Activated T-cell treated with anti-CD3 and anti-CD28 coated beads, Interleukin-2, amount 50 U/mL, for 72 hours (primary cell): ENCODE measurements at regions not wholly inside any gene's neighbourhood (a gene's known extent, or its start where the extent isn't known, plus 50 kb on each side); places are given as distances from the start of the nearest gene placed in this dataset.
"Not testable (repeated sequence)": the region's sequence is repeated elsewhere in the genome, so short reads cannot be mapped to it uniquely, and the experiment has no call there.

ENCODE experiments used
- ATAC-seq, 2 donors: fragments of 150-1000 bp; cut with Tn5 transposase; replicated peaks in 1 of 2; 2 replicates each; pipeline ENCODE4 v1.10.0; 2021; ENCODE audit warnings: moderate library complexity in 2 of 2, mild to moderate bottlenecking in 1 of 2
- DNase-seq, 2 donors: peaks; one replicate each; pipeline ENCODE4 v3.0.0; 2021 to 2022; ENCODE audit warnings: mixed read lengths in 1 of 2
- H3K27ac Mint-ChIP-seq: one replicate; pipeline ENCODE4 v1.8.0; 2022; ENCODE audit warnings: mild to moderate bottlenecking, moderate library complexity, mixed read lengths
- H3K27me3 Mint-ChIP-seq: one replicate; pipeline ENCODE4 v1.8.0; 2022; ENCODE audit warnings: low read depth, mixed read lengths
- H3K36me3 Mint-ChIP-seq, 2 donors: one replicate each; pipeline ENCODE4 v1.8.0; 2022; ENCODE audit warnings: mixed read lengths in 2 of 2, mild to moderate bottlenecking in 1 of 2; ENCODE audit not compliant: insufficient read depth in 2 of 2
- H3K4me1 Mint-ChIP-seq: one replicate; pipeline ENCODE4 v1.8.0; 2022; ENCODE audit warnings: low read depth, mixed read lengths
- H3K4me3 Mint-ChIP-seq, 2 donors: one replicate each; pipeline ENCODE4 v1.8.0; 2022; ENCODE audit warnings: mild to moderate bottlenecking in 2 of 2, mixed read lengths in 2 of 2, moderate library complexity in 2 of 2
- H3K9me3 Mint-ChIP-seq, 2 donors: one replicate each; pipeline ENCODE4 v1.8.0; 2022; ENCODE audit warnings: mixed read lengths in 2 of 2

DNA sequence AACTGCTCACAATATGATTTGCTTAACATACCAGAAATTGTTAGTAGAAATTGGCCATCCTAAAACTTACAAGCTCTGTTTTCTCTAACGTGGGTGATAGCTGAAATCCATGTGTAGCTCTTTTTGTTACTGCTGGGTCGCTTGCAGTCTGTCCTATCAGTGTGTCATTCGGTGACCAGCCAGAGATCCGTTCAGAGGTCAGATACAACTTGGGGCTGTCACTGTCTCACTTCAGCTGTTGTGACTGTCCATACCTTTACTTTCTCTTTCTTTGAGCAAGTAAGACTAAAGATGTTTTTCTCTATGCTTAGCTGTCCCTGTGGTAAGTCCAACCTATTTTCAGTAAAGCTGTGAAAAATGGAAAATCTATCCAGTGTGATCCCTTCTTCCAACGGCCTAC lies 282.9 kb upstream of the KCNH7 start:
- Mint-ChIP-seq H3K27ac (no peak overlapping the region), H3K27me3 (no peaks in the 10 kb centered on the region), H3K36me3 (no peaks in the 10 kb centered on the region), H3K4me1 (no peaks in the 10 kb centered on the region), H3K9me3 (peaks cover 3 to 4% of the 10 kb centered on the region in 2 donors), H3K4me3 (no peak overlapping the region)
- ATAC-seq (no peak), DNase-seq (no peak)

DNA sequence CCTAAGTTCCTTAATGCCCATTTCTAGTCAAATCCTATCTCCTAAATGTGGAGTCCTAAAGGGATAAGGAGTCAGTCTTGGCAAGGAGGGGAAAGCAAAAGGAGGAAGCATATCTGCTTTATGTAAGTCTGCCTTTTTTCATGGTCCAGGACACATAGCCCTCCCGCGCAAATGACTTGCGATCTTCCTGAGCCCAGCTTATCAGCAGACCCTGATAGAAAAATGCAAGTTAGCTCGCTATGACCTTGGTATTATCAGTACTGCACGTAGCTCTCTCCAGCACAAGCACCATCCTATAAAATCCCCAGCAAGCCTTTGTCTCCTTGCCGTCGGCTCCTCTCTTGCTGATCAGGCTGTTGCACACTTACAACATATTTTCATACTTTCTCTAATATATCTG lies 281.4 kb upstream of the KCNH7 start:
- peaks cover 3 to 4% of the 10 kb centered on the region in 2 donors for H3K9me3 Mint-ChIP-seq
- H3K4me3 Mint-ChIP-seq: no peak overlapping the region
- H3K4me1 Mint-ChIP-seq: no peaks in the 10 kb centered on the region
- DNase-seq (no peak), ATAC-seq (no peak)
- no peaks in the 10 kb centered on the region for H3K36me3 Mint-ChIP-seq
- H3K27me3 Mint-ChIP-seq: no peaks in the 10 kb centered on the region
- H3K27ac Mint-ChIP-seq: no peak overlapping the region

DNA sequence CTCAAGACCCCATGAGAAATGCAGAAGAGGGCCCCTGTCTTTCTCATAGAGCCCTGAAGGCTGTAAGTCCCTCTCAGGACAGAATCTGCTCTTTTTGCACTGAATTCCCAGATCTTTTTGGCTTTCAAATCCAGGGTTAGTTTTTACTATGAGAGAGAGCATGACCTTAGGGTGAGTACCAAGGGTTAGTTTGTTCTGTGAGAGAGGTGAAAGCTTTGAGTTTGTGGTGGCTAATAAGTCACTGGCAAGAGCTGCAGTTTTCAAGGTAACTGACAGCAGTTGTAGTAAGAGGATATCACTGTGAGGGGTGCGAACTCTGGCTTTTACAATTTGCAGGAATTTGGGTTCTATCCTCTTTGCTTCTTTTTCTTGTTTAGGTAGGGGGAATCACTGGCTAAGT lies 248.4 kb upstream of the KCNH7 start:
- H3K27me3 Mint-ChIP-seq: no peaks in the 10 kb centered on the region
- ATAC-seq (no peak), DNase-seq (no peak)
- peaks cover 0 to 1% of the 10 kb centered on the region in 2 donors for H3K36me3 Mint-ChIP-seq
- H3K4me1 Mint-ChIP-seq: no peaks in the 10 kb centered on the region
- no peak overlapping the region for H3K4me3 Mint-ChIP-seq
- peaks cover 5 to 7% of the 10 kb centered on the region in 2 donors for H3K9me3 Mint-ChIP-seq
- no peak overlapping the region for H3K27ac Mint-ChIP-seq

DNA sequence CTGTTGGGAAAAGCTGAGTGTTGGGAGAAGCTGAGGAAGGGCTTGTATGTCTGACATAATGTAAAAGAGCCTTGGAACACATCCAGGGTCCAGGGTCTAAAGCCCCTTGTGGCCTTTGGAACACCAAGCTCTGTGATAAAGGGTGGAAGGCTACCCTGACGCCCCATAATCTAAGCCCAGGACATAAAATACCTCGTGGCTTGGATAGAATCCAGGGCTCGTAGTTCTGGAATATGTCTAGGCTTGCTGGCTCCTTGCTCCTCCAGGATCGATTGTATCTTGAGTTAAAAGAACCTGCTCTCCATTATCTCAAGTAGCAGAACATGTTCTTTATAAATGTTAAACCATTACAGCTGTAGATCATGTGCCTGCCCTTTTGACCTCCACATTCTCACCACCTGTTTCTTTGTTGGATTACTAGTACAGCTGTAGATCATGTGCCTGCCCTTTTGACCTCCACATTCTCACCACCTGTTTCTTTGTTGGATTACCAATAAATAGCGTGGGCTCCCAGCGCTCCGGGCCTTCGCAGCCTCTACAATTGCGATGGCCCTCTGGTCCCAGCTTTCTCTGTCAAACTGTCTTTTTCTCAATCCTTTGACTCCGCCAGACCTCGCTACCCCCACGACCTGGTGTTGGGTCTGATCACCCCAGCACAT lies 246.9 kb upstream of the KCNH7 start:
- H3K4me3 Mint-ChIP-seq, ATAC-seq, H3K9me3 Mint-ChIP-seq, DNase-seq, H3K4me1 Mint-ChIP-seq, H3K27ac Mint-ChIP-seq, H3K36me3 Mint-ChIP-seq, H3K27me3 Mint-ChIP-seq: not testable (repeated sequence)

DNA sequence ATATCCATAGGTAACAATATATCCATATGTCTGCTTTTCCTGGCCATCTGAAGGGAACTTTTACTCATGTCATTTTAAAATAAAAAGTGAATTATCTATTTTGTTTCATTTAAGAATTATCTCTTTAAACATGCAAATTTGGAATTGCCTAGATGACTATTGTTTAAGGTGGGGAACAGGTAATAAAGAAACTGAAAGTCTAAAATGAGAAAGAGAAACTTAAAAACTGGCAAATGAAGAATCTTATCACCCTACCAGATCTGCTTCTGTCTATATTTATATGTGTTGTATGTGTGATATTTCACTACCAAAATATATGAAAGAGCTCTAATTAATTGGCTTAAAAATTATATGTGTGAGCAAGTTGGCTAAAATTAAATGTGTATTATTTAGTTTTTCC lies 243.2 kb upstream of the KCNH7 start:
- Mint-ChIP-seq H3K36me3 (peaks cover 0 to 1% of the 10 kb centered on the region in 2 donors), H3K27ac (no peak overlapping the region), H3K9me3 (peaks cover 7 to 11% of the 10 kb centered on the region in 2 donors), H3K4me3 (no peak overlapping the region), H3K4me1 (no peaks in the 10 kb centered on the region), H3K27me3 (no peaks in the 10 kb centered on the region)
- DNase-seq: no peak
- ATAC-seq: no peak

DNA sequence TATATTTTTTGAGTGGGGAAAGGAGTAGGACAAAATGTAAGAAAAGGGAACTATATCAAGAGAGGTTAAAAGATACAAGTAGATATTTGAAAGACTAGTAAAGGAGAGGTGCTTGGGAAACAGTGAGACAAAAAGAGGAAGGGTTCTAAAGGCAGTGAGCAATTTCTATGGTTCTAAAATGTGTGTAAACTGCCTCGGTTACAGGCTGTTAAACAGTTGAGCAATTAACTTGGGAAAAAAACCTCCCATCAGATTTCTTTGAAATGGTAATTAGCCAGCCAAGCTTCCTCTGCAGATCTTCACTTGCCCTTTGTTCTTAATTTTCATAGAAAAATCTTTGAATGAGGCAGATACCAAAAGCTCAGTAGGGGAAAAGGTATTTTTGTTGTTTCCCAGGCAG lies 238.7 kb upstream of the KCNH7 start:
- Mint-ChIP-seq H3K9me3 (peaks cover 3 to 7% of the 10 kb centered on the region in 2 donors), H3K36me3 (peaks cover 0 to 2% of the 10 kb centered on the region in 2 donors), H3K4me3 (no peak overlapping the region), H3K27ac (no peak overlapping the region), H3K4me1 (no peaks in the 10 kb centered on the region), H3K27me3 (no peaks in the 10 kb centered on the region)
- DNase-seq: no peak
- ATAC-seq: no peak

DNA sequence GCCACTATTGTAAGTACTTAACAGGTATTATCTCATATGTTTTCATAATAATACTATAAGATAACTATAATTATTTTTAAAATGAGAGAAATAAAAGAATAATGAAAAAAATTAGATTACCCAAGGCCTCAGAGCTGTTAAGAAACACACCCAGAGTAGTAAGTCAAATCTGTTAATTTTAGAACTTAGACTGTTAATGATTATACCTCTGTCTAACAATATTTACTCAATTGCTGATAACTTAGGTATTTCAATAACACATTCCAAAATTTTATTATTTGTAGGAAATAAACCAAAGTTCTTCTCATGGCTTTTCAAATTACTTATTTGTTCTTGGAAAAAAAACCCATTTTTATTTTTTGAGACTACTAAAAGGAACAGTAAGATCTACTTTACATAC lies 227.5 kb upstream of the KCNH7 start:
- Mint-ChIP-seq H3K36me3 (no peaks in the 10 kb centered on the region), H3K27ac (no peak overlapping the region), H3K27me3 (no peaks in the 10 kb centered on the region), H3K4me3 (no peak overlapping the region), H3K4me1 (no peaks in the 10 kb centered on the region), H3K9me3 (peaks cover 3 to 6% of the 10 kb centered on the region in 2 donors)
- DNase-seq (no peak), ATAC-seq (no peak)

DNA sequence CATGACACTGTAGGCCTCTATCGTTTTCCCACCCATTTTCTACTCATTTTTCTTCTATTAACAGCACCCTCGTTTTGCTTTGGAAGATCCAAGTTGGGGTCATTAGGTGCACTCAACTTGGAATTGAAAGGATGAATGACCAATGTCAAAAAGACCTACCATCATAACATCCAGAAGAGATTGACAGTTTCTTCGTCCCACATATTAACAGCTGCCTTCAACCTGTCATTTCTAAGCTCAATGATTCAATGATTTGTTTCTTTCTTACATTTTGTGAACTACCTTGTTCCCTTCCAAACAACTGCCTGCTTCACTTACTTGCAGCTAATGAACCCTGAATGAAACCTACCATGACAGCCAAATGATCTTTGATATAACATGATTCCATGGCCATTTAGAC lies 224.0 kb upstream of the KCNH7 start:
- DNase-seq (no peak), ATAC-seq (no peak)
- H3K4me1 Mint-ChIP-seq: no peaks in the 10 kb centered on the region

DNA sequence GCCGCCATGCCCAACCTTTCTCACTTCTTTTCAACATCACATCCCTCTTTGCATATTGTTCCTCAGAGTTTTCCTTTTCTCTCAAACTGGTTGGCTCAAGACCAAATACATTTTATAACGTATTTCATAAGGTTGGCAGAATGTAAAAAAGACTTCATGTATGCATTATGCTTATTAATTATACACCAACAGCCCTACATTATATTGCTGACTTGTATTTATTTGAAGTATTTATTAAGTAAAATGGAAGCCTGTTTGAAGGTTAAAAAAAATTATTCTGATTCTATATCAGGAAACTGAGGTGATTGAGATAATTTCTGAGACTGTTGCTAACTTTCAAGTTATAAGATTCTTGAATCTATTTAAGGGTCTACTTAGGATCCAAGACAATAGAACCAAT lies 208.0 kb upstream of the KCNH7 start:
- H3K4me3 Mint-ChIP-seq: no peak overlapping the region
- H3K4me1 Mint-ChIP-seq: no peaks in the 10 kb centered on the region
- peaks cover 0 to 10% of the 10 kb centered on the region in 2 donors for H3K9me3 Mint-ChIP-seq
- no peaks in the 10 kb centered on the region for H3K27me3 Mint-ChIP-seq
- H3K36me3 Mint-ChIP-seq: no peaks in the 10 kb centered on the region
- ATAC-seq (no peak), DNase-seq (no peak)
- H3K27ac Mint-ChIP-seq: no peak overlapping the region

More for the DNA sequence above, 224.0 kb upstream of the KCNH7 start:
- H3K27ac Mint-ChIP-seq: no peak overlapping the region
- no peaks in the 10 kb centered on the region for H3K36me3 Mint-ChIP-seq
- H3K4me3 Mint-ChIP-seq: no peak overlapping the region
- no peaks in the 10 kb centered on the region for H3K9me3 Mint-ChIP-seq
- H3K27me3 Mint-ChIP-seq: no peaks in the 10 kb centered on the region

DNA sequence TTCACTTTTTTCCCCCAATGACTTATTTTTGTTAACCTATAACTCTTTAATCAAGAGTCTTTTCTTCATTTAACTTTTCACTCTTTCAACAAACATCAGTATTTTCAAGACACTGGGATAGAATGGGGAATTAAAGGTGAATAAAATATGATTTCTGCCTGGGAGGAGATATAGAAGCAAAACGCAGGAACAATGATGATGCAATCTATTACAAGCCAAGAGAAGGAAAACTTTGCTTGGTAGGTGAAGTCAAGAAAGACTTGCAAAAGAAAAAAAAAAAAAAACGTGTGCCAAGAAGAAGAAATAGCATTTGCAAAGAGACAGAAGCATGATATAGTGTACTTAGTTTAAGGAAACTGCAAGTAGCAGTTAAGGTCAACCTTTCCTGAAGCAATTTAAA lies 207.3 kb upstream of the KCNH7 start:
- no peak overlapping the region for H3K27ac Mint-ChIP-seq
- H3K4me3 Mint-ChIP-seq: no peak overlapping the region
- H3K36me3 Mint-ChIP-seq: no peaks in the 10 kb centered on the region
- H3K4me1 Mint-ChIP-seq: no peaks in the 10 kb centered on the region
- no peak for DNase-seq
- H3K27me3 Mint-ChIP-seq: no peaks in the 10 kb centered on the region
- no peak for ATAC-seq
- H3K9me3 Mint-ChIP-seq: peaks cover under 1 to 10% of the 10 kb centered on the region in 2 donors

DNA sequence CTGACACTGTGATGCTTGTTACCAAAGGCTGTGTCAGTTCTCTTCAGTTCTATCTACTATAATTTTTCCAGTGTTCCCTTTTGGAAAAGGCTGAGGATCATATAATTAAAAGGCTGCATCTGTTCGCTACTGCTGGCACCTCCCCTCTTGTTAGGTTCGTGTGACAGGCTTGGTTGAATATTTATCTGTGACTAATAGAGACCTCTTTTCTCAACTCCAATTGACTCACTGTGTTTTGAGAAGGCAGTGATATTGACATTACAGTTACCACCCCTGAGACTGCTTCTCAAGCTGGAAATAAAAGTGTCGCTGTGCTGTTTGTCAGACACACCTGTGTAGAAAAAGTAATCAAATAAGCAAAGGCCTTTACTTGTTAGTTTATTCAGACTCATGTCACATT lies 205.5 kb upstream of the KCNH7 start:
- no peaks in the 10 kb centered on the region for H3K27me3 Mint-ChIP-seq
- ATAC-seq: no peak

DNA sequence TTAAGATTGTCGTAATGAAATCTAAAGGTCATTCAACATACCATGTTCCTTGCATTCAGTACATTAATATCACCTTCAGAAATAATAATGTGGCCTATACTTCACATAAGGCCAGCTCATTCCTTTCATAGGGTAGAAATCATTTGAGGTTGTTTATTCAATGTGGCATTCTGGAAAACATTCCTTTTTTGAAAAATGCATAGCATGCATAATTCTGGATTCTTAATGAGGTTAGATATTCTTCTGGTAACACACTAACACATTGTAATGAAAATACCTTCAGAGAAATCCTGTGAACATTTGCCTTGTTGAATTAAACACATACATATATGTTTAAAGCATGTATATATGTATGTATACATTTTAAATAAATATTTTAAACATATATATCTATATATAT lies 204.6 kb upstream of the KCNH7 start:
- Mint-ChIP-seq H3K4me3 (no peak overlapping the region), H3K4me1 (no peaks in the 10 kb centered on the region), H3K27me3 (no peaks in the 10 kb centered on the region), H3K9me3 (peaks cover 3 to 4% of the 10 kb centered on the region in 2 donors), H3K36me3 (no peaks in the 10 kb centered on the region), H3K27ac (no peak overlapping the region)
- DNase-seq: no peak
- no peak for ATAC-seq

More for the DNA sequence above, 205.5 kb upstream of the KCNH7 start:
- Mint-ChIP-seq H3K4me1 (no peaks in the 10 kb centered on the region), H3K9me3 (peaks cover 3 to 4% of the 10 kb centered on the region in 2 donors), H3K36me3 (no peaks in the 10 kb centered on the region), H3K4me3 (no peak overlapping the region), H3K27ac (no peak overlapping the region)
- DNase-seq: no peak

DNA sequence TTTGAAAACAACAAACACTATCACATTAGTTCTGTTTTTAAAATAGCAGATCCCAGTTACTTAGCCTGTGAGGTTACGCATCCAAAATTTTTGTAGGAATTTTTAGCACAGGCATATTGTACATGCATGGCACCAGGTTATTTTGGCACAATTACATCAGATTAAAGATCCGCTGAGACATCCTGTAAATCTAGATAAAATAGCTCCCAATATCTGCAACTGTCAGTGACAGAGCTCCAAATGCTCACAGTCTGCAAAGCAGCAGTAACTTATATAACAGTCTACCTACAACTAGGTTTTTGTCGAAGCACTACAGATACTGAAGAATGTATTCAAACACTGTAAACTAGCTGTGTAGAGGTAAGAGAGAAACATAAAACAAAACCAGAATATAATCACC lies 200.7 kb upstream of the KCNH7 start:
- Mint-ChIP-seq H3K27ac (no peak overlapping the region), H3K9me3 (peaks cover 0 to 5% of the 10 kb centered on the region in 2 donors), H3K4me1 (no peaks in the 10 kb centered on the region), H3K4me3 (no peak overlapping the region), H3K36me3 (no peaks in the 10 kb centered on the region), H3K27me3 (no peaks in the 10 kb centered on the region)
- no peak for ATAC-seq
- no peak for DNase-seq

DNA sequence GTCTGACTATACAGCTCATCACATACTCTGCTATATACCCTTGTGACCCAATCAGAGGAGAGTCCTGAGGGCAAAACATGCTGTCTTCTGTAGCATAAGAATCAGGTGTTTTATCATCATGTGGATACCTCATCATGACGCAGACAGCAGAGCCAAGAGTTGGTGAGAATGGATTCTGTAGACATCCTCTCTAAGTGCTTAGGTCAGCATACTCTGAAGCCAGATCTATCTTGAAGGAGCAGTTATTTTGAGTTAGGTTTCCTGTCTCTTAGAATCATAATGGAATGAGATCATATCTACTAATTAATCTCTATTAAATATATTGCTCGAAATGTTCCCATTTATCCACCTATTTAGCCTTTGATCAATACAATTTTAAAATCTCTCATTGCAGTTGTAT lies 190.2 kb upstream of the KCNH7 start:
- no peaks in the 10 kb centered on the region for H3K4me1 Mint-ChIP-seq
- no peak overlapping the region for H3K4me3 Mint-ChIP-seq
- no peaks in the 10 kb centered on the region for H3K27me3 Mint-ChIP-seq
- H3K36me3 Mint-ChIP-seq: no peaks in the 10 kb centered on the region
- ATAC-seq (no peak), DNase-seq (no peak)
- H3K9me3 Mint-ChIP-seq: peaks cover 4 to 7% of the 10 kb centered on the region in 2 donors
- H3K27ac Mint-ChIP-seq: no peak overlapping the region
